GM12878 (cell line): ENCODE measurements at regions not wholly inside any gene's neighbourhood (a gene's known extent, or its start where the extent isn't known, plus 50 kb on each side); places are given as distances from the start of the nearest gene placed in this dataset.

Experiments used
- CBX5 ChIP-seq: sonication (generic); IDR thresholded peaks from 2 replicates; pipeline ENCODE4 v1.6.1; 2016; ENCODE audit warnings: low read depth, moderate library complexity, mild to moderate bottlenecking, inconsistent platforms
- EGR1 ChIP-seq, 2 experiments: IDR thresholded peaks; 1 replicate in 1 of 2; 2 replicates in 1 of 2; pipeline ENCODE4 v1.6.1; 2011 to 2012; ENCODE audit warnings: low read depth in 2 of 2, low read length in 2 of 2, borderline replicate concordance in 1 of 2, mild to moderate bottlenecking in 1 of 2, moderate library complexity in 1 of 2
- MEF2A ChIP-seq: IDR thresholded peaks from 2 replicates; pipeline ENCODE4 v1.6.1; 2011; ENCODE audit warnings: low read depth, mild to moderate bottlenecking, low read length, moderate library complexity; ENCODE audit not compliant: insufficient read depth
- POLR2A ChIP-seq: IDR thresholded peaks from 2 replicates; pipeline ENCODE4 v1.6.1; 2011; ENCODE audit warnings: low read depth, mild to moderate bottlenecking, low read length
- STAT1 ChIP-seq: fragments of 450-650 bp; conservative IDR thresholded peaks from 2 replicates; pipeline ENCODE4 v1.6.1; 2014; ENCODE audit warnings: antibody characterized with exemption, mild to moderate bottlenecking
- SUPT20H ChIP-seq: IDR thresholded peaks from 2 replicates; pipeline ENCODE4 v1.6.1; 2011; ENCODE audit warnings: low read depth, mild to moderate bottlenecking, low read length, moderate library complexity, borderline replicate concordance; ENCODE audit not compliant: control insufficient read depth
- ZBED1 ChIP-seq: IDR thresholded peaks from 2 replicates; pipeline ENCODE4 v1.6.1; 2016; ENCODE audit warnings: borderline replicate concordance
- TF ChIP-seq, protein P1 (sequence below), 3 experiments: IDR thresholded peaks in 2 of 3; conservative IDR thresholded peaks in 1 of 3; 2 replicates each; pipeline ENCODE4 v1.5.1; 2011; ENCODE audit warnings: low read depth in 3 of 3, low read length in 3 of 3, mild to moderate bottlenecking in 3 of 3, control low read depth in 2 of 3, moderate library complexity in 2 of 3, inconsistent platforms in 1 of 3, mixed read lengths in 1 of 3; ENCODE audit not compliant: control insufficient read depth in 2 of 3, insufficient read depth in 1 of 3; ENCODE audit errors: extremely low read depth in 1 of 3

DNA sequence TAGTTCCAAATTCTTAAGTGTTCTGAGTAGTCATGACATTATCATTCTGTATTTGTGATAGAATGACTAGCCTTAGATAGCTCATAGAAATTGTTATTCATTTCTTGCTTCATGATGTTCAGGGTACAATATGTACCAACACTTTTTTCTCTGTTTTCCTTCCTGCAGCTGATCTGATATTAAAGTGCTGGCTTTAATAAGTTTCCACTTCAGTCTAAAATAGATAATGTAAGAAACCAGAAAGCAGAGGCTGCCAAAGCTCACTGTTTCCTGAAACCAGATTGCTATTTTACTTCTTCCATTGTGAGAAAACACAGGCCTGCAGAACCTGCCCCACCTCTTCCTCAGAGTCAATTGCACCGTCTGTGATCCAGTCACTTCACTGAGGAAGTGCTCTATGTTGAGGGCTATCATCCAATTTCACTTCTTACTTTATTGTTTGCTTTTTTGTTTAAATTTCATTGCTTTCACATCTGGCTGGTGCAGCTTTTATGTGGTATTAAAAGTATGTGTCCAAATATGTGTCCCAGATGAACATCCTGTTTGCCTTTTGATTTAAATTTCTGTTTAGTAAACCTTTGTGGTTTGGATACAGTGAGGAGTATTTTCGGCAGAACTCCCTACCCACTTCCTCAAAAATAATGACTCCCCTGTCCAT lies 652.1 kb downstream of the ANKRD50 start:
- TF ChIP-seq SUPT20H (no peak), EGR1 (IDR thresholded peaks at IDR 0.05; ENCODE audit: borderline replicate concordance in 1 of 2, low read depth in 2 of 2, low read length in 2 of 2) (no peak), MEF2A (no peak), POLR2A (no peak), STAT1 (no peak), CBX5 (no peak), ZBED1 (no peak)
- TF ChIP-seq, protein P1, sequence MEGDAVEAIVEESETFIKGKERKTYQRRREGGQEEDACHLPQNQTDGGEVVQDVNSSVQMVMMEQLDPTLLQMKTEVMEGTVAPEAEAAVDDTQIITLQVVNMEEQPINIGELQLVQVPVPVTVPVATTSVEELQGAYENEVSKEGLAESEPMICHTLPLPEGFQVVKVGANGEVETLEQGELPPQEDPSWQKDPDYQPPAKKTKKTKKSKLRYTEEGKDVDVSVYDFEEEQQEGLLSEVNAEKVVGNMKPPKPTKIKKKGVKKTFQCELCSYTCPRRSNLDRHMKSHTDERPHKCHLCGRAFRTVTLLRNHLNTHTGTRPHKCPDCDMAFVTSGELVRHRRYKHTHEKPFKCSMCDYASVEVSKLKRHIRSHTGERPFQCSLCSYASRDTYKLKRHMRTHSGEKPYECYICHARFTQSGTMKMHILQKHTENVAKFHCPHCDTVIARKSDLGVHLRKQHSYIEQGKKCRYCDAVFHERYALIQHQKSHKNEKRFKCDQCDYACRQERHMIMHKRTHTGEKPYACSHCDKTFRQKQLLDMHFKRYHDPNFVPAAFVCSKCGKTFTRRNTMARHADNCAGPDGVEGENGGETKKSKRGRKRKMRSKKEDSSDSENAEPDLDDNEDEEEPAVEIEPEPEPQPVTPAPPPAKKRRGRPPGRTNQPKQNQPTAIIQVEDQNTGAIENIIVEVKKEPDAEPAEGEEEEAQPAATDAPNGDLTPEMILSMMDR (IDR thresholded peaks at IDR 0.05 in 2 of 3, conservative IDR thresholded peaks at IDR 0.05 in 1 of 3; ENCODE audit: control insufficient read depth in 2 of 3, extremely low read depth in 1 of 3, insufficient read depth in 1 of 3, low read depth in 3 of 3, low read length in 3 of 3) = no peak
